ENCODE measurements at regions not wholly inside any gene's neighbourhood (a gene's known extent, or its start where the extent isn't known, plus 50 kb on each side); places are given as distances from the start of the nearest gene placed in this dataset.

GRCh38 chr6:28657381-28657768 is 131.7 kb downstream of the GPX5 start:
- Mint-ChIP-seq H3K27ac (peak overlapping the region; percentile 97), H3K4me3 (ENCODE audit: low read depth) (peak overlapping the region; percentile 93), H3K36me3 (ENCODE audit: insufficient read depth) (no peaks in the 10 kb centered on the region), H3K27me3 (peaks cover 10% of the 10 kb centered on the region), H3K4me1 (ENCODE audit: low read depth) (peaks cover 14% of the 10 kb centered on the region), H3K9me3 (ENCODE audit: low read depth) (no peaks in the 10 kb centered on the region)
- DNase-seq (ENCODE audit: low spot score, unreplicated experiment), result no peak
- no peak for TF ChIP-seq CTCF (IDR thresholded peaks at IDR 0.05; ENCODE audit: unreplicated experiment)

GRCh38 chr6:28657769-28658465 is 132.2 kb downstream of the GPX5 start:
- Mint-ChIP-seq H3K4me3 (ENCODE audit: low read depth) (peak overlapping the region; percentile 93), H3K36me3 (ENCODE audit: insufficient read depth) (no peaks in the 10 kb centered on the region), H3K27me3 (peaks cover 10% of the 10 kb centered on the region), H3K9me3 (ENCODE audit: low read depth) (no peaks in the 10 kb centered on the region), H3K4me1 (ENCODE audit: low read depth) (peaks cover 14% of the 10 kb centered on the region), H3K27ac (peak overlapping the region; percentile 97)
- peak; percentile 45 for DNase-seq (ENCODE audit: low spot score, unreplicated experiment)
- no peak for TF ChIP-seq CTCF (IDR thresholded peaks at IDR 0.05; ENCODE audit: unreplicated experiment)

- no peaks in the 10 kb centered on the region for H3K36me3 Mint-ChIP-seq (ENCODE audit: insufficient read depth)
- H3K27ac Mint-ChIP-seq, result peak overlapping the region; percentile 97
- DNase-seq (ENCODE audit: low spot score, unreplicated experiment), result no peak
- H3K4me1 Mint-ChIP-seq (ENCODE audit: low read depth), result peaks cover 14% of the 10 kb centered on the region
- peaks cover 10% of the 10 kb centered on the region for H3K27me3 Mint-ChIP-seq
- TF ChIP-seq CTCF (IDR thresholded peaks at IDR 0.05; ENCODE audit: unreplicated experiment), result no peak
- peak overlapping the region; percentile 93 for H3K4me3 Mint-ChIP-seq (ENCODE audit: low read depth)
- H3K9me3 Mint-ChIP-seq (ENCODE audit: low read depth), result no peaks in the 10 kb centered on the region
Measured at GRCh38 chr6:28658475-28659249, 133.0 kb downstream of the GPX5 start.

GRCh38 chr6:28659250-28659566 is 133.5 kb downstream of the GPX5 start:
- Mint-ChIP-seq H3K4me1 (ENCODE audit: low read depth) (peaks cover 14% of the 10 kb centered on the region), H3K36me3 (ENCODE audit: insufficient read depth) (no peaks in the 10 kb centered on the region), H3K27me3 (peaks cover 10% of the 10 kb centered on the region), H3K4me3 (ENCODE audit: low read depth) (peak overlapping the region; percentile 93), H3K9me3 (ENCODE audit: low read depth) (no peaks in the 10 kb centered on the region), H3K27ac (no peak overlapping the region)
- no peak for DNase-seq (ENCODE audit: low spot score, unreplicated experiment)
- TF ChIP-seq CTCF (IDR thresholded peaks at IDR 0.05; ENCODE audit: unreplicated experiment), result no peak

GRCh38 chr6:28661097-28661713 is 135.5 kb downstream of the GPX5 start:
- H3K9me3 Mint-ChIP-seq (ENCODE audit: low read depth), result peaks cover 3% of the 10 kb centered on the region
- no peak for DNase-seq (ENCODE audit: low spot score, unreplicated experiment)
- H3K27ac Mint-ChIP-seq, result no peak overlapping the region
- peaks cover 2% of the 10 kb centered on the region for H3K36me3 Mint-ChIP-seq (ENCODE audit: insufficient read depth)
- H3K4me1 Mint-ChIP-seq (ENCODE audit: low read depth), result peaks cover 14% of the 10 kb centered on the region
- peaks cover 10% of the 10 kb centered on the region for H3K27me3 Mint-ChIP-seq
- no peak for TF ChIP-seq CTCF (IDR thresholded peaks at IDR 0.05; ENCODE audit: unreplicated experiment)
- no peak overlapping the region for H3K4me3 Mint-ChIP-seq (ENCODE audit: low read depth)
